Body of pancreas (tissue), 4 donors: ENCODE measurements at regions not wholly inside any gene's neighbourhood (a gene's known extent, or its start where the extent isn't known, plus 50 kb on each side); places are given as distances from the start of the nearest gene placed in this dataset.

ENCODE experiments used
- ATAC-seq: fragments of 150-250 bp; one replicate; pipeline ENCODE4 v1.9.1; 2016
- DNase-seq, 4 donors: peaks; one replicate each; pipeline ENCODE4 v3.0.0-alpha.2; 2019
- H3K27ac ChIP-seq, 4 donors: fragments of 200-600 bp; sonication (generic); 1 replicate in 3 of 4; 2 replicates in 1 of 4; pipeline versions ENCODE4 v1.5.1 to v1.6.1; 2016 to 2019; ENCODE audit warnings: mild to moderate bottlenecking in 1 of 4, mixed read lengths in 1 of 4, moderate library complexity in 1 of 4
- H3K27me3 ChIP-seq, 2 donors: fragments of 200-600 bp; sonication (generic); one replicate each; pipeline ENCODE4 v1.6.0; 2016; ENCODE audit warnings: mild to moderate bottlenecking in 1 of 2
- H3K36me3 ChIP-seq, 2 donors: fragments of 200-600 bp; sonication (generic); replicated peaks in 1 of 2; 2 replicates each; pipeline ENCODE4 v1.5.1; 2016; ENCODE audit warnings: low read depth in 2 of 2; ENCODE audit not compliant: insufficient read depth in 1 of 2
- H3K4me1 ChIP-seq: fragments of 200-600 bp; sonication (generic); one replicate; pipeline ENCODE4 v1.6.0; 2016
- H3K4me3 ChIP-seq, 2 donors: fragments of 200-600 bp; sonication (generic); 1 replicate in 1 of 2; 2 replicates in 1 of 2; pipeline ENCODE4 v1.5.1; 2016 to 2019
- H3K9me3 ChIP-seq, 3 donors: fragments of 200-600 bp; sonication (generic); 1 replicate in 2 of 3; 2 replicates in 1 of 3; pipeline ENCODE4 v1.5.1; 2016
- POLR2A ChIP-seq, 3 donors: fragments of 450-650 bp; IDR thresholded peaks; one replicate each; pipeline ENCODE4 v1.6.1; 2016; ENCODE audit warnings: antibody characterized with exemption in 3 of 3, mild to moderate bottlenecking in 2 of 3
- WGBS, 2 donors: methylation state at CpG; one replicate each; pipeline ENCODE4 v1.1.5; 2017; 5-methylcytosine and 5-hydroxymethylcytosine counted together
- intact Hi-C: fragments of 100-400 bp; cut with DNase I; formaldehyde crosslinking; loops from one replicate; pipeline ENCODE4 v1.15.1; 2023
- TF ChIP-seq, protein P1 (sequence below), 7 experiments: fragments of 450-650 bp in 4 of 7; fragments of 200-600 bp in 3 of 7; sonication (generic) in 3 of 7; IDR thresholded peaks; one replicate each; pipeline ENCODE4 v1.5.1; 2016 to 2019; ENCODE audit warnings: antibody characterized with exemption in 7 of 7

DNA sequence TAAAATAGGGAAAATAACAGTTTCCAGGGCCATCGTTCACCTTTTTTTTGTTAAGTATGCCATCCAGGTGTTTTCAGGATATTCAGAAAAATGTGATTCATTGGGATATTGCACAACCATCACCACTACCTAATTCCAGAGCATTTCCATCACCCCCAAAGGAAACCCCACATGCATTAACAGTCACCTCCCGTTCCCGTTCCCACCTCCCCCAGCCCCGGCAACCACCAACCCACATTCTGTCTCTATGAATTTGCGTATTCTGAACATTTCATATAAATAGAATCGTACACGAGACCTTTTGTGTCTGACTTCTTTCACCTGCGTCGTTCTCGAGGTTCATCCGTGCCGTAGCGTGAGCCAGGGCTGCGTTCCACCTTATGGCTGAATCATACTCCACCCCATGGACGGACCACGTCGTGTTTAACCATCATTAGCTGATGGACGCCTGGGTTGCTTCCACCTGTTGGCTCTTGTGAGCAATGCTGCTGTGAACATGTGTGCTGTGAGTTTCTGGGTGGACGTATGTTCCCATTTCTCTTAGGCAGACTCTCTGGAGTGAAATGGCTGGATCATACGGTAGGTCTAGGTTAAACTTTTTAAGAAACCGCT is 51.0 kb upstream of the NCOR2 start:
- peaks cover 22% of the 10 kb centered on the region for H3K4me1 ChIP-seq
- ATAC-seq (no peak), DNase-seq (no peak)
- WGBS, 2 donors = 61 to 66% methylated on average over 21 of the region's 21 CpGs
- no peaks in the 10 kb centered on the region for H3K27me3 ChIP-seq
- H3K36me3 ChIP-seq = no peaks in the 10 kb centered on the region
- no peak overlapping the region for H3K4me3 ChIP-seq
- no peak for TF ChIP-seq POLR2A (IDR thresholded peaks at IDR 0.05)
- TF ChIP-seq, protein P1, sequence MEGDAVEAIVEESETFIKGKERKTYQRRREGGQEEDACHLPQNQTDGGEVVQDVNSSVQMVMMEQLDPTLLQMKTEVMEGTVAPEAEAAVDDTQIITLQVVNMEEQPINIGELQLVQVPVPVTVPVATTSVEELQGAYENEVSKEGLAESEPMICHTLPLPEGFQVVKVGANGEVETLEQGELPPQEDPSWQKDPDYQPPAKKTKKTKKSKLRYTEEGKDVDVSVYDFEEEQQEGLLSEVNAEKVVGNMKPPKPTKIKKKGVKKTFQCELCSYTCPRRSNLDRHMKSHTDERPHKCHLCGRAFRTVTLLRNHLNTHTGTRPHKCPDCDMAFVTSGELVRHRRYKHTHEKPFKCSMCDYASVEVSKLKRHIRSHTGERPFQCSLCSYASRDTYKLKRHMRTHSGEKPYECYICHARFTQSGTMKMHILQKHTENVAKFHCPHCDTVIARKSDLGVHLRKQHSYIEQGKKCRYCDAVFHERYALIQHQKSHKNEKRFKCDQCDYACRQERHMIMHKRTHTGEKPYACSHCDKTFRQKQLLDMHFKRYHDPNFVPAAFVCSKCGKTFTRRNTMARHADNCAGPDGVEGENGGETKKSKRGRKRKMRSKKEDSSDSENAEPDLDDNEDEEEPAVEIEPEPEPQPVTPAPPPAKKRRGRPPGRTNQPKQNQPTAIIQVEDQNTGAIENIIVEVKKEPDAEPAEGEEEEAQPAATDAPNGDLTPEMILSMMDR (IDR thresholded peaks at IDR 0.05) = no peak
- intact Hi-C loops = no loop called here
- H3K27ac ChIP-seq = no peak overlapping the region
- no peaks in the 10 kb centered on the region for H3K9me3 ChIP-seq

DNA sequence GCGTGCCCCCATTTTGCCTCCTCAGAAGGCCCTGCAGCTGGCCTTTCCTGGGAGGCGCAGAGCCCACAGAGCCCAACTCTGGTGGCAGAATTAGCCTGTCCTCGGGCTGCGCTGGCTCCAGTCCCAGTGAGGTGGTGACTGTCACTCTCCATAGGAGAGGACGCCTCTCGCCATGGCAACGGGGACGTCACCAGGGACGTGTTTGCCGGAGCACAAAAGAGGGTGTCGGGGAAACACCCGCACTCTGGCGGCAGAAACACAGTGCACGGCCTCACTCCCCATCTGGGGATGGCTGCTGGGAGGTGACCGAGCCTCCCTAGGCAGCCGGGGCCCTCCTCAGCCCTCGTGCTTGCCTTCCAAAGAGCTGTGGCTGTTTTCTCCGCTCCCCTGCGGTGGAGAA is 50.2 kb upstream of the NCOR2 start:
- Histone ChIP-seq H3K27ac (no peak overlapping the region), H3K4me3 (no peak overlapping the region), H3K4me1 (peaks cover 22% of the 10 kb centered on the region), H3K27me3 (no peaks in the 10 kb centered on the region), H3K9me3 (no peaks in the 10 kb centered on the region), H3K36me3 (no peaks in the 10 kb centered on the region)
- DNase-seq (peak in 3 of 4 donors; percentile 54 to 66 (median 56)), ATAC-seq (no peak)
- WGBS, 2 donors = 58% methylated on average over 19 of the region's 19 CpGs; no CpG with 5 or more reads in 1 of the 2 donors
- intact Hi-C loops = no loop called here
- TF ChIP-seq, protein P1 (IDR thresholded peaks at IDR 0.05) = no peak
- no peak for TF ChIP-seq POLR2A (IDR thresholded peaks at IDR 0.05)
